ENCODE measurements at regions not wholly inside any gene's neighbourhood (a gene's known extent, or its start where the extent isn't known, plus 50 kb on each side); places are given as distances from the start of the nearest gene placed in this dataset.

GRCh38 chr6:22748681-22749080, 179.3 kb downstream of the HDGFL1 start:
- TF ChIP-seq CTCF (conservative IDR thresholded peaks at IDR 0.05 in 1 of 2, IDR thresholded peaks at IDR 0.05 in 1 of 2; ENCODE audit: low read depth in 1 of 2, low read length in 2 of 2) = no peak
- TF ChIP-seq EZH2 (IDR thresholded peaks at IDR 0.05; ENCODE audit: low read length, missing control alignments) = no peak
